ENCODE measurements at regions not wholly inside any gene's neighbourhood (a gene's known extent, or its start where the extent isn't known, plus 50 kb on each side); places are given as distances from the start of the nearest gene placed in this dataset.
"Not testable (repeated sequence)": the region's sequence is repeated elsewhere in the genome, so short reads cannot be mapped to it uniquely, and the experiment has no call there.

DNA sequence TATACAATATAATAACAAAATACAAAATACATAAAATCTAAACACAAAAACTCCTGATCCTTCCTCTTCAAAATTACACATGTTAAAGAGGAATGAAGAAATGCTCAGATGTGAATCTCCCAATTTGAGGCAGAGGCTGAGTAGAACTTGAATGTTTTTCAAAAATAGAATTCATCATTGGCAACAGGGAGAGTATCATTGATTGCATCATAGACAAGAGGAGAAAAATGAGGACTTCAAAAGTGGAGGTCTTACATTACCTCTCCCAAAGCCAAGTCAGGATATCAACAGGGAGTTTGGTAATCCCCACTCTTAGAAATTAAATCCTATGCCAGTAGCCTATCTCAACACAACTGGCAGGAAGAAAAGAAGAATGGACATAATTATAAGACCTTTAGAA is 2023.9 kb upstream of the CELF4 start:
- Mint-ChIP-seq H3K27ac (no peak overlapping the region), H3K36me3 (ENCODE audit: low read depth) (no peaks in the 10 kb centered on the region)

DNA sequence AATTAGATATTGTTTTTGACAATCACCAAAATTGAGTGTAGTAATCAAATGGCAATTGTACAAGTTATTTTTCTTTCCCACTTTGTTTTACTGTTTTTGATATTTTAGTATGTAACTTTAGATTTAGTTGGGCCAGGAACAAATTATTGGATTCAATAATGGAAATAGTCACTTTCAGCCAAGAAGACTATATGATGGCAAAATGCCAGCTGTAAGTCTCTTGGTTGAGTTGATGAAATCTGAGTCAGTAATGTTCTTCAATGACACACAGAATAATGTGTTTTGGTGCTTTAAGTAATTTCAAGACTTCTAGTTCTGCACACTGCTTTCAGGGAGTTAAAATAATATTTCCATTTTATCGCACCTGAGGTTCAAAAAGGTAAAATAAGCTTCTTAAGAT is 2022.0 kb upstream of the CELF4 start:
- H3K9me3 Mint-ChIP-seq (ENCODE audit: insufficient read depth): peaks cover 6% of the 10 kb centered on the region
- ChIA-PET POLR2A (no interaction called here), CTCF (no interaction called here)
- no peaks in the 10 kb centered on the region for H3K4me1 Mint-ChIP-seq (ENCODE audit: low read depth)
- DNase-seq: no peak
- no peak overlapping the region for H3K4me3 Mint-ChIP-seq
- no peaks in the 10 kb centered on the region for H3K27me3 Mint-ChIP-seq (ENCODE audit: low read depth)
- no peak for ATAC-seq
- H3K27ac Mint-ChIP-seq: no peak overlapping the region
- H3K36me3 Mint-ChIP-seq (ENCODE audit: low read depth): no peaks in the 10 kb centered on the region

More for the DNA sequence above, 2023.9 kb upstream of the CELF4 start:
- ChIA-PET CTCF (no interaction called here), POLR2A (no interaction called here)
- Mint-ChIP-seq H3K4me3 (no peak overlapping the region), H3K4me1 (ENCODE audit: low read depth) (no peaks in the 10 kb centered on the region), H3K9me3 (ENCODE audit: insufficient read depth) (peaks cover 6% of the 10 kb centered on the region), H3K27me3 (ENCODE audit: low read depth) (no peaks in the 10 kb centered on the region)
- DNase-seq (no peak), ATAC-seq (no peak)

DNA sequence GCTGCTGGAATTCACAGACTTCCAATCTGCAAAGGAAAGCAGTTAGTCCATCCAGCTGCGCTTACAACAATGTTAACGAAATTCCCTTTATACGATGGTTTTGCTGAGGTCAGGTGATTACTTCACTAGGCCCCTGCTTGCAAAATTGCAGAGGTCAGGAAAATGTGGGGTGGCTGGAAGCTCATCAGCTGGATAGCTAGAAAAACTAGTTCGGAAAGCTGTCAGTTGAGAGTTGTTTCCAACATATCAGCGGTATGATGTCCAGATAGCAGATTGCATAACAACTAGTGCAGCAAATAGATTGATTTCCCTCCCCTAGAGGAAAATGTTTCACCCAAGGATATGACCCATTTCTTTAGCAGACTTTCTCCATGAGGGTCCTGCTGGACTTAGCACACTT is 2021.1 kb upstream of the CELF4 start:
- DNase-seq: no peak
- POLR2A ChIA-PET: no interaction called here
- Mint-ChIP-seq H3K4me1 (ENCODE audit: low read depth) (no peaks in the 10 kb centered on the region), H3K9me3 (ENCODE audit: insufficient read depth) (peaks cover 6% of the 10 kb centered on the region), H3K36me3 (ENCODE audit: low read depth) (no peaks in the 10 kb centered on the region), H3K27me3 (ENCODE audit: low read depth) (no peaks in the 10 kb centered on the region), H3K4me3 (no peak overlapping the region), H3K27ac (no peak overlapping the region)
- ATAC-seq: no peak
- CTCF ChIA-PET: no interaction called here

DNA sequence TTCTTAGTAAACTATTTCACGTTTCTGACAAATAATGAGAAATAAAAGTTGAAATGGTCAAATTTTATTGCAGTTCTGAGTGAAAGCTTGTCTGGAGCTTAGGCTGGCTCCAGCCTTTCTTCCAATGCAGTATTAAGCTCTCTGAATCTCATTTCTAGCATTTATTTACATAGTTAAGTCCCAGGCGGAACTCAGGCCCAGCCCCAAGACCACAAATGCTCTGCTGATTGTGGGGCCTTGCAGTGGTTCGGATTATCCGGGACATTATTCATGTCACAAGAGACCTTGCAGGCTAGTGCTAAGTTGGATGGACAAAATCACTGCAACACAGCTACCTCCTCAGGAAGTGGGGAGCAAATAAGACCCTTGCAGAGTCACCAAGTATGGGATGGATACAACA is 2009.3 kb upstream of the CELF4 start:
- CTCF ChIA-PET: no interaction called here
- no peaks in the 10 kb centered on the region for H3K27me3 Mint-ChIP-seq (ENCODE audit: low read depth)
- no peak overlapping the region for H3K4me3 Mint-ChIP-seq
- H3K27ac Mint-ChIP-seq: no peak overlapping the region
- peaks cover 3% of the 10 kb centered on the region for H3K9me3 Mint-ChIP-seq (ENCODE audit: insufficient read depth)
- no peaks in the 10 kb centered on the region for H3K36me3 Mint-ChIP-seq (ENCODE audit: low read depth)
- no peaks in the 10 kb centered on the region for H3K4me1 Mint-ChIP-seq (ENCODE audit: low read depth)
- ATAC-seq (no peak), DNase-seq (no peak)
- POLR2A ChIA-PET: no interaction called here

- Mint-ChIP-seq H3K4me1 (ENCODE audit: low read depth) (no peaks in the 10 kb centered on the region), H3K4me3 (no peak overlapping the region), H3K27me3 (ENCODE audit: low read depth) (no peaks in the 10 kb centered on the region), H3K9me3 (ENCODE audit: insufficient read depth) (peaks cover 3% of the 10 kb centered on the region), H3K27ac (no peak overlapping the region), H3K36me3 (ENCODE audit: low read depth) (no peaks in the 10 kb centered on the region)
- DNase-seq (no peak), ATAC-seq (no peak)
- POLR2A ChIA-PET: no interaction called here
- CTCF ChIA-PET: no interaction called here
These were observed 2005.9 kb upstream of the CELF4 start for GRCh38 chr18:39571511-39571910.

DNA sequence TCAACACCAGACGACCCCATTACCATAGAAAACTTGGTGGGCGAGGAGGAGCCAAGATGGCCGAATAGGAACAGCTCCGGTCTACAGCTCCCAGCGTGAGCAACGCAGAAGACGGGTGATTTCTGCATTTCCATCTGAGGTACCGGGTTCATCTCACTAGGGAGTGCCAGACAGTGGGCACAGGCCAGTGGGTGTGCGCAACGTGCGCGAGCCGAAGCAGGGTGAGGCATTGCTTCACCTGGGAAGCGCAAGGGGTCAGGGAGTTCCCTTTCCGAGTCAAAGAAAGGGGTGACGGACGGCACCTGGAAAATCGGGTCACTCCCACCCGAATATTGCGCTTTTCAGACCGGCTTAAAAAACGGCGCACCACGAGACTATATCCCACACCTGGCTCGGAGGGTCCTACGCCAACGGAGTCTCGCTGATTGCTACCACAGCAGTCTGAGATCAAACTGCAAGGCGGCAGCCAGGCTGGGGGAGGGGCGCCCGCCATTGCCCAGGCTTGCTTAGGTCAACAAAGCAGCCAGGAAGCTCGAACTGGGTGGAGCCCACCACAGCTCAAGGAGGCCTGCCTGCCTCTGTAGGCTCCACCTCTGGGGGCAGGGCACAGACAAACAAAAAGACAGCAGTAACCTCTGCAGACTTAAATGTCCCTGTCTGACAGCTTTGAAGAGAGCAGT is 2000.1 kb upstream of the CELF4 start:
- not testable (repeated sequence) for H3K36me3 Mint-ChIP-seq (ENCODE audit: low read depth)

GRCh38 chr18:39564716-39565115 is 1999.1 kb upstream of the CELF4 start:
- H3K36me3 Mint-ChIP-seq (ENCODE audit: low read depth): no peaks in the 10 kb centered on the region
- ATAC-seq (no peak), DNase-seq (no peak)
- POLR2A ChIA-PET: no interaction called here
- peaks cover 6% of the 10 kb centered on the region for H3K9me3 Mint-ChIP-seq (ENCODE audit: insufficient read depth)
- H3K4me1 Mint-ChIP-seq (ENCODE audit: low read depth): no peaks in the 10 kb centered on the region
- H3K27me3 Mint-ChIP-seq (ENCODE audit: low read depth): no peaks in the 10 kb centered on the region
- CTCF ChIA-PET: no interaction called here
- no peak overlapping the region for H3K27ac Mint-ChIP-seq
- H3K4me3 Mint-ChIP-seq: no peak overlapping the region

More for the DNA sequence above, 2000.1 kb upstream of the CELF4 start:
- H3K9me3 Mint-ChIP-seq (ENCODE audit: insufficient read depth); POLR2A ChIA-PET; ATAC-seq; H3K4me1 Mint-ChIP-seq (ENCODE audit: low read depth); H3K27me3 Mint-ChIP-seq (ENCODE audit: low read depth); CTCF ChIA-PET; DNase-seq; H3K4me3 Mint-ChIP-seq; H3K27ac Mint-ChIP-seq: not testable (repeated sequence)

DNA sequence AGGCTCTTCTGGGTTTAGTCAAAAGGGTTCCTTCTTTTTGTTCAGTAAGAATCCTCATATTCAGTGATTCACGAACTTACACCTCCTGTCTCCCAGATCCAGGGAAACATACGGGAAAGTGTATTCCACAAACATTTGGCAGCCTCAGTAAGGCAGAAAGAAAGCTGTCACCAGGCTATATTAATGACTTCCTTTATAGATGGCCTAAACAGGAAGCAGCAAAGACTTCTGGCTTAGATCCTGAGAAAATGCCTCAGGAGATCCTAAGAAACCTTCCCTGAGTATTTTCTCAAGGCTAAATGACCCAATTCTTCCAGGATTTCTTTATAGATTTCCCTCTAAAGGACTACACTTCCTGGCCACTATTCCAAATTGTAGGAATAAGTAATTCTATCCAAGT is 1995.5 kb upstream of the CELF4 start:
- no peak overlapping the region for H3K27ac Mint-ChIP-seq
- ChIA-PET CTCF (no interaction called here), POLR2A (no interaction called here)
- H3K36me3 Mint-ChIP-seq (ENCODE audit: low read depth): no peaks in the 10 kb centered on the region
- no peak for ATAC-seq
- H3K4me1 Mint-ChIP-seq (ENCODE audit: low read depth): no peaks in the 10 kb centered on the region
- peaks cover 6% of the 10 kb centered on the region for H3K9me3 Mint-ChIP-seq (ENCODE audit: insufficient read depth)
- H3K4me3 Mint-ChIP-seq: no peak overlapping the region
- no peaks in the 10 kb centered on the region for H3K27me3 Mint-ChIP-seq (ENCODE audit: low read depth)
- DNase-seq: no peak

GRCh38 chr18:39558658-39559057 is 1993.1 kb upstream of the CELF4 start:
- Mint-ChIP-seq H3K4me1 (ENCODE audit: low read depth) (no peaks in the 10 kb centered on the region), H3K4me3 (no peak overlapping the region), H3K36me3 (ENCODE audit: low read depth) (no peaks in the 10 kb centered on the region), H3K9me3 (ENCODE audit: insufficient read depth) (no peaks in the 10 kb centered on the region), H3K27me3 (ENCODE audit: low read depth) (no peaks in the 10 kb centered on the region), H3K27ac (no peak overlapping the region)
- CTCF ChIA-PET: no interaction called here
- ATAC-seq (no peak), DNase-seq (no peak)
- POLR2A ChIA-PET: no interaction called here

DNA sequence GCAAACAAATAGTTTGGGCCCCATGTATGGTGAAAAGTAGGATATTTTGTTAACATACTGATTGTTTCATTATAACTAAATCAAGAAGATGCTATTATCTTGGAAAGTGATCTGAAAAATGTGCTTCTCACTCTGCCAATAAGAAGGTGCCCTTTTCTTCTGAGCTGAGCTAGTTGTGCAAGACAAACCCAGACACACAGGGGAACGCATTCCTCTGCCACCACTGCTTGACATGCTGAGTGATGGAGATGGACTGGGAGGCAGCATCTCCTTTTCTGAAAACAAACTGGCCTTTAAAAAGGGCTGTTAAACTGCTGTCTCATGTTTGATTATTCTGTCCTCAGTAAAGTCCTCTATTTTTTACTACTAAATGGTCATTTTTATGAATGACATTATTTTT is 1989.9 kb upstream of the CELF4 start:
- H3K36me3 Mint-ChIP-seq (ENCODE audit: low read depth): no peaks in the 10 kb centered on the region
- no peak overlapping the region for H3K27ac Mint-ChIP-seq
- ATAC-seq: no peak
- no peak for DNase-seq
- no peaks in the 10 kb centered on the region for H3K27me3 Mint-ChIP-seq (ENCODE audit: low read depth)
- H3K4me3 Mint-ChIP-seq: no peak overlapping the region
- ChIA-PET POLR2A (no interaction called here), CTCF (no interaction called here)
- no peaks in the 10 kb centered on the region for H3K9me3 Mint-ChIP-seq (ENCODE audit: insufficient read depth)
- H3K4me1 Mint-ChIP-seq (ENCODE audit: low read depth): no peaks in the 10 kb centered on the region

DNA sequence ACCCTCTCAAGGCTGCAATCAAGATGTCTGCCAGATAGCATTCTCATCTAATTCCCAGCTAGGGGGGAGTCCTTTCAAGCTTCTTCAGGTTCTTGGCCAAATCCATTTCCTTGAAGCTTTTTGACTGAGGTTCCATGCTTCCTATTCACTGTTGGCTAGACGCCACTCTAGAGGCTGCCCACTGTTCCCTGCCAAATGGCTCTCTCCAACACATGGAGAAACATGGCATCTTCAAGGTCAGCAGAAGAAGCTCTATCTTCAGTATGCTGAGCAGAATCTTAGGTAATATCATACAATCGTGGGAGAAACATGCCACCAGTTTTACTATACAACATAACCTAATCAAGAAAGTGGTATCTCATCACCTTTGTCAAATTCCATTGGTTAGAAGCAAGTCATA is 1985.1 kb upstream of the CELF4 start:
- no peak overlapping the region for H3K4me3 Mint-ChIP-seq
- H3K4me1 Mint-ChIP-seq (ENCODE audit: low read depth): no peaks in the 10 kb centered on the region
- no peaks in the 10 kb centered on the region for H3K36me3 Mint-ChIP-seq (ENCODE audit: low read depth)
- H3K9me3 Mint-ChIP-seq (ENCODE audit: insufficient read depth): no peaks in the 10 kb centered on the region
- ChIA-PET CTCF (no interaction called here), POLR2A (no interaction called here)
- ATAC-seq: no peak
- H3K27me3 Mint-ChIP-seq (ENCODE audit: low read depth): no peaks in the 10 kb centered on the region
- DNase-seq: no peak
- no peak overlapping the region for H3K27ac Mint-ChIP-seq

GRCh38 chr18:39549144-39549543 is 1983.5 kb upstream of the CELF4 start:
- CTCF ChIA-PET: no interaction called here
- POLR2A ChIA-PET: no interaction called here
- H3K4me3 Mint-ChIP-seq: no peak overlapping the region
- DNase-seq (no peak), ATAC-seq (no peak)
- no peak overlapping the region for H3K27ac Mint-ChIP-seq
- no peaks in the 10 kb centered on the region for H3K4me1 Mint-ChIP-seq (ENCODE audit: low read depth)
- H3K36me3 Mint-ChIP-seq (ENCODE audit: low read depth): no peaks in the 10 kb centered on the region
- no peaks in the 10 kb centered on the region for H3K27me3 Mint-ChIP-seq (ENCODE audit: low read depth)
- no peaks in the 10 kb centered on the region for H3K9me3 Mint-ChIP-seq (ENCODE audit: insufficient read depth)

GRCh38 chr18:39531659-39532058 is 1966.1 kb upstream of the CELF4 start:
- no peak for ATAC-seq
- POLR2A ChIA-PET: no interaction called here
- no peak for DNase-seq
- Mint-ChIP-seq H3K27ac (no peak overlapping the region), H3K9me3 (ENCODE audit: insufficient read depth) (no peaks in the 10 kb centered on the region), H3K4me3 (no peak overlapping the region), H3K27me3 (ENCODE audit: low read depth) (no peaks in the 10 kb centered on the region), H3K4me1 (ENCODE audit: low read depth) (no peaks in the 10 kb centered on the region), H3K36me3 (ENCODE audit: low read depth) (no peaks in the 10 kb centered on the region)
- CTCF ChIA-PET: no interaction called here
